SH-SY5Y (cell line): ENCODE measurements at regions not wholly inside any gene's neighbourhood (a gene's known extent, or its start where the extent isn't known, plus 50 kb on each side); places are given as distances from the start of the nearest gene placed in this dataset.

Source experiments
- GATA2 ChIP-seq: IDR thresholded peaks from 2 replicates; pipeline ENCODE4 v1.6.1; 2011; ENCODE audit warnings: mild to moderate bottlenecking, low read depth, low read length
- GATA3 ChIP-seq: IDR thresholded peaks from 2 replicates; pipeline ENCODE4 v1.6.1; 2011; ENCODE audit warnings: low read depth, mild to moderate bottlenecking, low read length, moderate library complexity

DNA sequence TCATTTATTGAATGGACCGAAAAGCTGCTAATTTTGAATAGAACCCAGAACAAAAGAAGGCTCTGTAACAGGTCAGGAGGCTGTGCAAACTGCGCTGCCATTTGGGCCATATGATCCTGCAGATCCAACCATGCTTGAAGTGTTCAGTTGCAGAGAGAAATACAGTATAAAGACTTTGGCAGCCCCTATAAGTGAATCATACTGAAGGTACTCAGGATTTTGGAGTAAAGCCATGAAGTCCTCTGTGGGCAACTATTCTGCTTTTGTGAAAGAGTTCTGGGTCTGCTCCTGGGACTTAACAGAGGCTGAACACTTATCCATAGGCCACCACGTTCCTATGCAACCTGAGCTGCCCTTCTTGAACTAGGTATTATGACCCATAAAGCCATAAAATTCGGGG, 1613.6 kb upstream of the PRMT6 start:
- TF ChIP-seq GATA2: no peak
- no peak for TF ChIP-seq GATA3
